ENCODE measurements at regions not wholly inside any gene's neighbourhood (a gene's known extent, or its start where the extent isn't known, plus 50 kb on each side); places are given as distances from the start of the nearest gene placed in this dataset.

DNA sequence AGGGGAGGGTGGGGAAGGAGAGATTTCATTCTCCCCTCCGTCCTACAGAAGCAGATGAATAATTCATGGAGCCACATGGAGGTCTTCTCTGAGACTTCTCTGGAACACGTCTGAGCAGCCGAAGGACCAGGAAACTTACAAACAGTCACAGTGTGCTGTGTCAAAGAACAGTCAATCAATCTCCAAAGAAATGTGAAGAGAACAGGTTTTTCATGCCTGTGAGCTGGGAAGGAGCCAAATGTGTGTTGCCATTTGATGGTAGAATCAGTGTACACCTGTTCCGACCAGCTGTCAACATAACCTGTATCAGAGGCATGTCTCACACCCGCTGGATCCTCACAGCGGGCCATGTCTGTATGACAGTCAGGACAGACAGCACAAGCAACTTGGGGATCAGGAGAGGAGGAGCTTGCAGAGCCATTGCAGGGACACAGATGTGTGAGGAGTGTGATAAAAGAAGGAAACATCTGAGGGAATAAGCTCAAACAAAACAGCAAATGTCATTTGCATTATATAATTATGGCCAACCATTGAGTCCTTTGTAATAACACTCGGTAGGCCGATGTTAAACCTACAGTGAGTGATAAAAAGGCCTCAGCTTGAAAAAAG lies 298.5 kb downstream of the EN1 start:
- Mint-ChIP-seq H3K4me1 (no peaks in the 10 kb centered on the region), H3K27ac (no peak overlapping the region), H3K27me3 (peaks cover 9% of the 10 kb centered on the region), H3K36me3 (ENCODE audit: low read depth) (no peaks in the 10 kb centered on the region), H3K9me3 (no peaks in the 10 kb centered on the region), H3K4me3 (no peak overlapping the region)
- ATAC-seq (replicated peaks), result no peak

DNA sequence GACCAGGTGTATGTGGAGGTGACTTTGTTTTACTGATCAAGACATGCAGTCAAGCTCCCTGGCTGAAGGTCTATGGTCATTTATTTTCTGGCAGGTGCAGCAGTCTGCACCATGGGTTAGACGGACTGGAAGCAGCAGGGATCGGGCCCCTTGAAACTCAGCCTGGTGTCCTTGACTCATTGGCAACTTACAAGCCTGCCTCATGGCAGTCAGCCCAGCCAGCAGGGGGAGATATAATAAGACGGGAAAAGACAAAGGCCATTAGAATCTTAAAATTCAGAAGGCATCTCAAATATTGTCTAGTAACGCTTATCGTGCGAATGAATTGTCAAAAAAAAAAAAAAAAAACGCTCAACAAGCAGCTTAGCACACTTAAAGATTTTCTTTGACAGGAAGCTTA lies 308.2 kb downstream of the EN1 start:
- Mint-ChIP-seq H3K27ac (no peak overlapping the region), H3K27me3 (peaks cover 12% of the 10 kb centered on the region)

DNA sequence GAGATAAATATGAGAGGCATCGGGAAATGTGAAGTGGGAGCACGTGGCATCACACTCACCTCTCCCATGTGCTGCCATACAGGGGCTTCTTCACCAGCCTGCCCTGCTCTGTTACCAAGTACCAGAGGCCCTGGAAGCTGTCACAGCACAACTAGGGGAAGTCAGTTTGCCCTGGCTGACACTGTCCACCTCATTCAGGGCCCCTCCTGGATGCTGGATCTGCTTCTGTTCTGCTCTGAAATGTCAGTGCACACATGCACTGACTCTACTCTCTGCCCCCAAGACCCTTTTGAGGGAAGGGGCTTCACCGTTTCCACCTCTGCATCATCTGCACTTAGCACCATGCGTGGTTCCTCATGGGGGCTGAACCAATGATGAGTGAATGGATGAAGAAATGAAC lies 311.1 kb downstream of the EN1 start:
- H3K27me3 Mint-ChIP-seq, result peaks cover 6% of the 10 kb centered on the region
- H3K9me3 Mint-ChIP-seq, result no peaks in the 10 kb centered on the region
- no peak overlapping the region for H3K27ac Mint-ChIP-seq
- H3K36me3 Mint-ChIP-seq (ENCODE audit: low read depth), result no peaks in the 10 kb centered on the region
- H3K4me3 Mint-ChIP-seq, result no peak overlapping the region
- H3K4me1 Mint-ChIP-seq, result no peaks in the 10 kb centered on the region
- ATAC-seq (replicated peaks), result no peak

More for the DNA sequence above, 308.2 kb downstream of the EN1 start:
- Mint-ChIP-seq H3K4me3 (no peak overlapping the region), H3K4me1 (no peaks in the 10 kb centered on the region), H3K36me3 (ENCODE audit: low read depth) (no peaks in the 10 kb centered on the region), H3K9me3 (no peaks in the 10 kb centered on the region)
- no peak for ATAC-seq (replicated peaks)

DNA sequence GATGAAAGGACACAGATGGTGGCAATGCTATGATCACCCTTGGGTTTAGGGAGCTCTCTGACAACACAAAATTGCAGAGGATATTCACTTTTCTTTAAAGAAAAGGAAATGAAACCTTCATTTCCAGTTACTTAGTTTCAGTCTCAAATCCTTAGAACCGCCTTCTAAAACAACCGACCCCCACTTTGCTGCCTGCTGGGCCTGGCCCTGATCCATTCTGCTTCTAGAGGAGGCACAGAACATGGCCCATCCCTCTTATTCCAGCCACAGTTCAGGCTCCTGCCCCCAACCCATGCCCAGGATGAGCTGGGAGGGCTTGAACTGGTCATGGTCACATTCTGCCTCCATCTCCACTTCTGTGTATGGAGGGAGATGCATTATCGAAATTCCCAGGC lies 311.6 kb downstream of the EN1 start:
- Mint-ChIP-seq H3K4me3 (no peak overlapping the region), H3K4me1 (no peaks in the 10 kb centered on the region), H3K27ac (no peak overlapping the region), H3K27me3 (peaks cover 6% of the 10 kb centered on the region), H3K36me3 (ENCODE audit: low read depth) (no peaks in the 10 kb centered on the region), H3K9me3 (no peaks in the 10 kb centered on the region)
- ATAC-seq (replicated peaks), result no peak

DNA sequence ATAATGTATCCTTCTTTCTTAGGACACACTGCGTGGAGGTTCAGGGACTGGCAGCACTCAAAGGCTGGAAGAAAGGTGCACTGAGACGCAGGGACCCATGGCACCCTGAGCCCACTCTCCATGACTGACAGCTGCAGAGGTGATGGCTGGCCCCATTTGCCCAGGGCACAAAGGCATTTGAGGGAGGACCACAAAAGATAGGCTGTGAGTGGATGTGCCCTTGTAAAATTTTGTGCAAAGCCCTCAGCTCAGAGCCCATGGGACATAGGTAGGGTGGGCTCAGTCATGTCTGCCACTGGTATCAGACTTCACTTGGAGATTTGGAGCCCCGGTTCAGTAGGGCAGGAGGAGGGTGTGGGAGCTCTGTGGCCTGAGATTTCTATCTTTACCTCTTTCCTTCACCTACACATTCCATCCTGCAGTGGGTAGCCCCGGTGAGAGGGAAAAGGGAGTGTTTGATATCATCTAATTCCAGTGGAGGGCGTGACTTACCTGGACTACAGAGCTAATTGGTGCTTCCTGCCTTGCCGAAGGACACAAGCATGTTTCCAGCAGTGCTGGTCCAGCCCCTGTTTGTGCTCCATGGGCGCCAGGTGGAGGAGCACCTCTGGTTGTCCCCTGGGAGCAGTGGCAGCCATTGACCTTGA lies 312.2 kb downstream of the EN1 start:
- ATAC-seq (replicated peaks), result no peak
- H3K36me3 Mint-ChIP-seq (ENCODE audit: low read depth), result no peaks in the 10 kb centered on the region
- no peak overlapping the region for H3K4me3 Mint-ChIP-seq
- H3K27ac Mint-ChIP-seq, result no peak overlapping the region
- H3K4me1 Mint-ChIP-seq, result no peaks in the 10 kb centered on the region
- H3K9me3 Mint-ChIP-seq, result no peaks in the 10 kb centered on the region
- peaks cover 6% of the 10 kb centered on the region for H3K27me3 Mint-ChIP-seq

DNA sequence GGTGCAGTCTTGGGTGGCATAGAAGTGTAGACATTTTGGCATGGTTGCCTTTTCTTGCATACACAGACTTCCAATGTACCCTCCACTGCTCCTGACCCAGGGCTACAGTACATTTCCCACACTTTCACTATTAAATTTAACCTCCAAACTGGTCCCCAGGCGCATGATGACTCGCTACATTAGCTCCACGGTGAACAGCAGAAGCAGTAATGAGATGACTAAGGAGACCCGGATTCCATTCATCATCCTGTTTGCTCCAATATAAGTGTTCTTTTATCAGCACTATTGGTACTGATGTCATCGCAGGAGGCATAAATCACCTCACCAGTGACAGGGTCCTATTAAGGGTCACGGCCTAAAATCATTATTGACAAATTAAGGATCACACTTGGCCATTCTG lies 316.5 kb downstream of the EN1 start:
- ATAC-seq (replicated peaks), result no peak
- Mint-ChIP-seq H3K4me1 (no peaks in the 10 kb centered on the region), H3K27me3 (peaks cover 2% of the 10 kb centered on the region), H3K9me3 (no peaks in the 10 kb centered on the region), H3K27ac (no peak overlapping the region), H3K36me3 (ENCODE audit: low read depth) (no peaks in the 10 kb centered on the region), H3K4me3 (no peak overlapping the region)

DNA sequence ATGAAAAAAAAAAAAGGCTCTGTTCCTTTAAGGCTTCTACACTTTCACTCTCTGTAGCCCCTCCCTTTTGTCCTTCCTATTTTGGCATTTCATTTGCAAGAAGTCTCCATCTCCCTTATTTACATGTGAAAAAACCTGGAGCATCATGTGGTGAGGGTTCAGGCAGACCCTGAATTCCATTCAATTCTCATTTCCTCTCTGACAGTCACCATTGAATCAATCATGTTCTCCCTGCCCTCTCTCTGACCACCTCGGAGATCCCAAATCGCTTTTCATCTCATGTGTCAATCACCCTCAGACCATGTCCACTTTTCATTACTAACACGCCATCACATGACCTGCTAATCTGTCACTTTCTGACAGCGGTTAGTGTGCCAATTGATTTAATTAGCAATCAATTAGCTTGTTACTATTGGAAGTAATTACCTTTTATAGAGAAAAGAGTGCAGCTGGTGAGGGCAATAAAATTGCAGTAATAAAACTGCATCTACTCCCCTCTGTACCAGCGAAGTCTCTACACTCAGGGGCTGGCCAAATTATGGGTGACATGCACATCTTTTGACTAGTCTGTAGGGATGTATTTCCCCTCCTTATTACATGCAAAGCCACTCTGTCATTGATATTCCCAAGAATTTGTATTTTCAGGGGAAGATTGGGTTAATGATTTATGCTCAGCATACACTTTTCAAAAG lies 317.4 kb downstream of the EN1 start:
- Mint-ChIP-seq H3K36me3 (ENCODE audit: low read depth) (no peaks in the 10 kb centered on the region), H3K27ac (no peak overlapping the region), H3K4me1 (no peaks in the 10 kb centered on the region), H3K27me3 (peaks cover 5% of the 10 kb centered on the region), H3K4me3 (no peak overlapping the region), H3K9me3 (no peaks in the 10 kb centered on the region)
- ATAC-seq (replicated peaks), result no peak

DNA sequence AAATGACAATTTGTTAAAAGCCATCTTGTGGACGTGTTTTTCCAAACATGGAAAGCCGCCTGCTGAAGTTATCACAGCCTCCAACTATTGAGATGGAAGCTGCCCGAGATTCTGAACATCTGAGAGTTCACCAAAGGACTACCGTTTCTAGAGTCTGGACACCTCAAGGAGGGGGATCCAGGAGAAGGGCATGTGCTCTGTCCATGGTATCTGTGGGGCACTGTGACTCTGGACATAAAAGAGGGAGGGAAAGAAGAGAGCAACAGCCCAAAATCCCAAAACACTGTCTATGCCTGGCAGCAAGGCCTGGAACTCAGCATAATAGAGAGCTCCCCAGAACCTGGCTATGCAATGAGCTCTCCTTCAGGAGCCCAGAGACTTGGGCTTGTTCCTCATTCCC lies 319.9 kb downstream of the EN1 start:
- no peak for ATAC-seq (replicated peaks)
- no peak overlapping the region for H3K27ac Mint-ChIP-seq
- peaks cover 5% of the 10 kb centered on the region for H3K27me3 Mint-ChIP-seq
- H3K4me1 Mint-ChIP-seq, result no peaks in the 10 kb centered on the region
- no peaks in the 10 kb centered on the region for H3K9me3 Mint-ChIP-seq
- no peak overlapping the region for H3K4me3 Mint-ChIP-seq
- no peaks in the 10 kb centered on the region for H3K36me3 Mint-ChIP-seq (ENCODE audit: low read depth)

DNA sequence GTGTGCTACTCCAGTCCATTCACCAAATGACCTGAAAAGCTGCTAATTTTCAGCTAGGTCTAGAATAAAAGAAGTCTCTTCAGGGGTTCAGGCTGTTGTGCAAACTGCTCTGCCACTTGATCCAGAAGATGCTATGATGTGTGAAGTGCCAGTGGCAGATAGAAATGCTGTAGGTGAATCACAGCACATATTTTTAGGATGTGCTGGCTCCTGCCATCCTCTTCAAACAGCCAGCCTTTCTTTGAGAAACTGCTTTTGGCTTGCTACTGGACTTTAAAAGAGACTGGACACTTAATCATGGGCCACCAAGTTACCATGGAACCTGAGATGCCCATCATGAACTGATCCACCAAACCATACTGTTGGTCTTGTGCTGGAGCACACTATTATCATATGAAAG lies 322.1 kb downstream of the EN1 start:
- Mint-ChIP-seq H3K27ac (no peak overlapping the region), H3K4me3 (no peak overlapping the region), H3K4me1 (no peaks in the 10 kb centered on the region), H3K9me3 (no peaks in the 10 kb centered on the region), H3K36me3 (ENCODE audit: low read depth) (no peaks in the 10 kb centered on the region), H3K27me3 (peaks cover 5% of the 10 kb centered on the region)
- no peak for ATAC-seq (replicated peaks)

DNA sequence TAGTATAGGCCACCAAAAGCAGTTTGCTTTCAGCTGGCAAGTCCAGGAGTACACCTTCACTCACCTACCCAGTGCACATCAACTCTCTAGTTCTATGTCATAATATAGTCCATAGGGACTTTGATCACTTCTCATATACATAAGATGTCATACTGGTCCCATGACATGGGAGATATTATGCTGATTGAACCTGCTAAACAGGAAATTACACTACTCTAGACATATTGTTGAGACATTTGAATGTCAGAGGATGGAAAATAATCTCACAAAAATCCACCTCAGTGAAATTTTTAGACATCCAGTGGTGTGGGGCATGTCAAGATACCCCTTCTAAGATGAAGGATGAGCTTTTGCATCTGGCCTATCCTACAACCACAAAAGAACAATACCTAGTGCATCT lies 322.5 kb downstream of the EN1 start:
- Mint-ChIP-seq H3K27me3 (peaks cover 5% of the 10 kb centered on the region), H3K9me3 (no peaks in the 10 kb centered on the region), H3K27ac (no peak overlapping the region), H3K4me1 (no peaks in the 10 kb centered on the region), H3K4me3 (no peak overlapping the region), H3K36me3 (ENCODE audit: low read depth) (no peaks in the 10 kb centered on the region)
- ATAC-seq (replicated peaks), result no peak

DNA sequence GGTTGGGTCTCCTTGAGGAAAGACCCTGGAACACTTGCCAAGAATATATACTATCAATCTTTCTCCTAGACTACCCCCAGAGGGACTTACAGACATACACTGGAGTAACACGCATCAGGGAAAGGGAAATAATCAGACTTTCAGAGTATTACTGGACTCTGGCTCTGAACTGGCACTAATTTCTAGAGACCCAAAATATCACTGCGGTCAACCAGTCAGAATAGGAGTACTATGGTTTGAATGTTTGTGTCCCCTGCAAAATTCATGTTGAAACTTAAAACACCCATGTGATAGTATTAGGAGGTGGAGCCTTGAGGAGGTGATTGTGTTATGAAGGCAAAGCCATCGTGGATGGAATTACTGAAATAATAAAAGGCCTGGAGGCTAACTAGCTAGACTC lies 323.7 kb downstream of the EN1 start:
- Mint-ChIP-seq H3K4me3 (no peak overlapping the region), H3K27me3 (peaks cover 5% of the 10 kb centered on the region), H3K36me3 (ENCODE audit: low read depth) (no peaks in the 10 kb centered on the region), H3K4me1 (no peaks in the 10 kb centered on the region), H3K27ac (no peak overlapping the region), H3K9me3 (no peaks in the 10 kb centered on the region)
- ATAC-seq (replicated peaks), result no peak

DNA sequence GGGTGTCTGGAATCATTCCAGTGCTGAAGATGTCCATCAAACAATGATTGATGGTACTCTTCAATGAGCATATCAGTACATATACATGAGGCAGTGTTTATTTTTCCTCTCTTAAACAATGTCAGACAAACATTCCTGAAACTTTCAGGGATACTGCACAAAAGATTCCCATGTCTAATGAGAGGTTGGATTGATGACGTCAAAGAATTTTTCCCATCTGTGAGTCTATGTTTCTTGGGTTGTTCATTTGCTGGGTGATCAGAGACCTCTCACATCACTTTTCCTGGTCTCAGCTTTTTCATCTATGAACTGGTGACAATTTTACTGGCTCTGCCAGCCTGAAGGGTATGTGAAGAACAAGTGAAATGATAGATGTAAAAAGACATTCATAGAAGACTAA lies 325.5 kb downstream of the EN1 start:
- H3K4me1 Mint-ChIP-seq, result no peaks in the 10 kb centered on the region
- no peak overlapping the region for H3K27ac Mint-ChIP-seq
- H3K9me3 Mint-ChIP-seq, result no peaks in the 10 kb centered on the region
- ATAC-seq (replicated peaks), result no peak
- no peaks in the 10 kb centered on the region for H3K36me3 Mint-ChIP-seq (ENCODE audit: low read depth)
- no peak overlapping the region for H3K4me3 Mint-ChIP-seq
- peaks cover 5% of the 10 kb centered on the region for H3K27me3 Mint-ChIP-seq

DNA sequence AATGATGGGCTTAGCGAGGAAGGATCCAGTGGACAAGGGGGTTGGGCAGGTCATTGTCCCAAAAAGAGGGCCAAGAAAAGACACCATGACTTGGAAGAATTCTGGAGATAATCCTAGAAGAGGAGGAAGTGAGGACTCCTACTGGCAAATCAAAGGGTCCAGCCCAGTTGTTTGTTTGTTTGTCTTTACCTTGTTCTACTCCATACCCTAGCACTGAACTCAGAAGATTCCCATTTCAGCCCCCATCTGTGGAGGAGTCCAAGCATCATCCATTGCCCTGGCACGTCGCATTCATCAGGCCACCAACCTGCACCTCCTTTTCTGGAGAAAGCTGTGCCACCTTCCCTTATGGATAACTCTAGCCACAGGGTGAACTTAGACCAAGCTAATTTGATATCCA lies 326.2 kb downstream of the EN1 start:
- no peak overlapping the region for H3K4me3 Mint-ChIP-seq
- no peak for ATAC-seq (replicated peaks)

DNA sequence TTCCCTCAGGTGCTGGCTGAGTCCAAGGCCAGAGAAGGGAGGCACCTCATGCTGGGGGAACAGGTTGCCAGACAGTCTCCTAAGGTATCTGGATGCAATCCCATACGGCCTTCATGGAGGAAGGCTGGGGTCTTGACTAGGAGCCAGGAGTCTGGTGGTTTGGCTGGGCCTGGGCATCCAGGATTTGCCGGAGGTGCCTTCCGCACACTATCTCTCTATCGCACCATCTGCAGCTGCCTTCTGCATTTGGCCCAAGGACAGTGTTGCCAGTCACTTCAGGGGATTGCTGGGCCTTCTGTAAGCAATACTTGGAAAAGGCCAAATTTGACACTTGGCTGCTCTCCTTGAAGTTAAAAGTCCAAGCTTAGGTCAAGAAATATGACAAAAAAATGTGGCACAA lies 327.2 kb downstream of the EN1 start:
- H3K27me3 Mint-ChIP-seq, result no peaks in the 10 kb centered on the region
- no peaks in the 10 kb centered on the region for H3K4me1 Mint-ChIP-seq
- no peak for ATAC-seq (replicated peaks)
- no peak overlapping the region for H3K27ac Mint-ChIP-seq
- no peaks in the 10 kb centered on the region for H3K36me3 Mint-ChIP-seq (ENCODE audit: low read depth)
- no peak overlapping the region for H3K4me3 Mint-ChIP-seq
- H3K9me3 Mint-ChIP-seq, result no peaks in the 10 kb centered on the region

More for the DNA sequence above, 326.2 kb downstream of the EN1 start:
- H3K36me3 Mint-ChIP-seq (ENCODE audit: low read depth), result no peaks in the 10 kb centered on the region
- H3K27me3 Mint-ChIP-seq, result peaks cover 5% of the 10 kb centered on the region
- H3K27ac Mint-ChIP-seq, result no peak overlapping the region
- no peaks in the 10 kb centered on the region for H3K4me1 Mint-ChIP-seq
- no peaks in the 10 kb centered on the region for H3K9me3 Mint-ChIP-seq

DNA sequence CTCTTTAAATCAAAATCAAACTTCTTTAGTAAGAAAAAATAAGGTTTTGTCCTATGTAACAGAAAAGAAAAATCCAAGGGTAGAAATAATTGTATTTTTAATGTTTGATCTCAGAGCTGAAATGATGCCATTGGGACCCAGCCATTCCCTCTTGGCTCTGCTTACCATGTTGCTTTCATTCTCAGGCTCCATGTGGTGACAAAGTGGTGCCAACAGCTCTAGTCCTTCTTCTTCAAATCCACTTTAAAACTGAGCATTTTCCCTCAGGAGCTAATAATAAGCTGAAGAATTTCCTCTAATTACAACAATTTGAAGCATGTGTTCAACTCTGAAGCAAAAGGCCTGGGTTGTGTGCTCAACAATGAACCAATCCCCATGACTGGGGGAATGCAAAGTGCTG lies 327.9 kb downstream of the EN1 start:
- Mint-ChIP-seq H3K27me3 (no peaks in the 10 kb centered on the region), H3K36me3 (ENCODE audit: low read depth) (no peaks in the 10 kb centered on the region), H3K4me1 (no peaks in the 10 kb centered on the region), H3K9me3 (no peaks in the 10 kb centered on the region), H3K4me3 (no peak overlapping the region), H3K27ac (no peak overlapping the region)
- no peak for ATAC-seq (replicated peaks)
